ENCODE measurements at regions not wholly inside any gene's neighbourhood (a gene's known extent, or its start where the extent isn't known, plus 50 kb on each side); places are given as distances from the start of the nearest gene placed in this dataset.

DNA sequence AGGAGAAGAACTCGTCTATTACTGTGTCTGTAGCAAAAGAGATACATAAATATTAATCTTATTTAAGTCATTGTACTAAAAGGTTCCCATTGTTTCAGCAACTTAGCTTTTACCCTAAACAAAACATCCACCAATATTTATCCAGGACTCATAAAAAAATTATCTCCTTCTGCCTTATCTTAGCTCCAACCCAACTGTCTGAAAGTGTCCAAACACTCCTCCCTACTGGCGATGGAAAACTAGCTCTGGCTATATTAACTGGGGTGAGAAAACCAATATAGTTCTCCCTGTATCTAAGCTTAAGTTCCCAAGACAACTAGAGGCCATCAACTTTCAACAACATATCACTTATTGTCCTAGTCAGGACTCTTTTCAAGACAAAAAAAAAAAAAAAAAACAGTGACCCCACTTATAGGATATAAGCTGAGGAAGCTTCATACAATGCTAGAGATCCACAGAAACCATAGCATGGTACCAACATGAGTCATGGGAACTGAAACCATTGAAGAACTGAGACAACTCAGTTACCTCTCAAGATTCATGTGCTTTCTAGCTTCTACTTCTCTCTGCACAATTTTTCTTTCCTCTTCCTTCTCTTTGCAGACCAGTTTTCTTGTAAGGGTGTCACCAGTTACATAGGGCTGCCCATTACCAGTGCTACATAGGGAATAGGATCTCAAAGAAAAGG is 150.7 kb upstream of the RASA1 start:
- peak overlapping the region; percentile 67; the same call in 1 of the 2 replicates for H4K5ac ChIP-seq (ENCODE audit: low read depth, low read length)
- no peak overlapping the region for H3K9ac ChIP-seq (ENCODE audit: low read depth, low read length)
- intact Hi-C loops (cut with micrococcal nuclease) = no loop called here
- DNase-seq (peak; percentile 54), ATAC-seq (ENCODE audit: low read depth) (no peak)
- peak overlapping the region; percentile 88 for H2BK120ac ChIP-seq (ENCODE audit: low read depth, low read length)
- peaks cover 10% of the 10 kb centered on the region; the same call in 1 of the 2 replicates for H3K4me1 ChIP-seq (ENCODE audit: control insufficient read depth, insufficient read depth, low read length)
- POLR2A ChIA-PET (ENCODE audit: unreplicated experiment) = no interaction called here
- peak overlapping the region; percentile 89 for H2BK15ac ChIP-seq (ENCODE audit: low read depth, low read length)
- peaks cover 0 to 10% of the 10 kb centered on the region in 2 experiments; a peak in 3 of 4 replicates for H3K79me1 ChIP-seq (ENCODE audit: low read depth in 1 of 2, low read length in 2 of 2)
- H3K4me2 ChIP-seq (ENCODE audit: low read depth, low read length) = no peak overlapping the region
- H4K8ac ChIP-seq (ENCODE audit: low read depth in 2 of 2, low read length in 2 of 2) = peak overlapping the region in 1 of 2 experiments; percentile 63; a peak in 2 of 4 replicates
- peaks cover 9% of the 10 kb centered on the region; the same call in 1 of the 2 replicates for H3K9me1 ChIP-seq (ENCODE audit: insufficient read depth, low read length)
- peak overlapping the region; percentile 66 for H4K91ac ChIP-seq (ENCODE audit: insufficient read depth, low read depth, low read length)
- peak overlapping the region; percentile 89 for H2BK20ac ChIP-seq (ENCODE audit: low read depth, low read length)
- no peak overlapping the region for H3K4me3 ChIP-seq (ENCODE audit: insufficient read depth, low read depth, low read length)
- H3K18ac ChIP-seq (ENCODE audit: low read depth, low read length) = peak overlapping the region; percentile 78; the same call in 1 of the 2 replicates
- no peak overlapping the region for H3K23ac ChIP-seq (ENCODE audit: low read depth, low read length)
- H2AFZ ChIP-seq (replicated peaks; ENCODE audit: low read length, poor library complexity) = no peak overlapping the region
- peak overlapping the region; percentile 56 for H3K14ac ChIP-seq (replicated peaks; ENCODE audit: low read depth, low read length)
- no CpG with 5 or more reads among the region's 2 CpGs for WGBS, 2 experiments (ENCODE audit: extremely low coverage in 2 of 2, insufficient read length in 1 of 2)
- peak overlapping the region; percentile 71 for H2AK5ac ChIP-seq (ENCODE audit: low read depth, low read length)
- TF ChIP-seq, protein P1, sequence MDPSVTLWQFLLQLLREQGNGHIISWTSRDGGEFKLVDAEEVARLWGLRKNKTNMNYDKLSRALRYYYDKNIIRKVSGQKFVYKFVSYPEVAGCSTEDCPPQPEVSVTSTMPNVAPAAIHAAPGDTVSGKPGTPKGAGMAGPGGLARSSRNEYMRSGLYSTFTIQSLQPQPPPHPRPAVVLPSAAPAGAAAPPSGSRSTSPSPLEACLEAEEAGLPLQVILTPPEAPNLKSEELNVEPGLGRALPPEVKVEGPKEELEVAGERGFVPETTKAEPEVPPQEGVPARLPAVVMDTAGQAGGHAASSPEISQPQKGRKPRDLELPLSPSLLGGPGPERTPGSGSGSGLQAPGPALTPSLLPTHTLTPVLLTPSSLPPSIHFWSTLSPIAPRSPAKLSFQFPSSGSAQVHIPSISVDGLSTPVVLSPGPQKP (IDR thresholded peaks at IDR 0.05; ENCODE audit: borderline replicate concordance, low read depth, low read length) = no peak
- no peak for TF ChIP-seq MAZ (IDR thresholded peaks at IDR 0.05; ENCODE audit: borderline replicate concordance, low read depth, low read length)
- TF ChIP-seq CTCF (conservative IDR thresholded peaks at IDR 0.05; ENCODE audit: low read depth, low read length) = no peak
- TF ChIP-seq POLR2A (IDR thresholded peaks at IDR 0.05; ENCODE audit: low read depth, low read length) = no peak
- H3K56ac ChIP-seq (ENCODE audit: extremely low read depth, insufficient read depth, low read length) = no peak overlapping the region
- H3K27ac ChIP-seq (ENCODE audit: insufficient read depth, low read length) = no peak overlapping the region
- dilution Hi-C loops (cut with HindIII; ENCODE audit: low sequenced_read_pairs, unreplicated experiment) = no loop called here
- H2BK5ac ChIP-seq (ENCODE audit: low read depth, low read length, poor library complexity, severe bottlenecking) = peak overlapping the region; percentile 61
- H3K9me3 ChIP-seq (ENCODE audit: control insufficient read depth, insufficient read depth, low read length) = no peaks in the 10 kb centered on the region
- in situ Hi-C loops (cut with MboI; ENCODE audit: low sequenced_read_pairs) = no loop called here
- H2AK9ac ChIP-seq (replicated peaks; ENCODE audit: low read depth, low read length, poor library complexity) = no peak overlapping the region
- H4K20me1 ChIP-seq (ENCODE audit: insufficient read depth, low read length) = no peaks in the 10 kb centered on the region
- no peaks in the 10 kb centered on the region for H3K36me3 ChIP-seq (ENCODE audit: control insufficient read depth, insufficient read depth, low read length)
- no TSS peak for BruUV-seq (replicated peaks)
- H3K27me3 ChIP-seq (ENCODE audit: control insufficient read depth, insufficient read depth, low read length) = no peaks in the 10 kb centered on the region
- CTCF ChIA-PET = interaction anchor here (1.0 to 1.5 kb wide), 2 partner anchors 15 to 19 kb away, joined by 3 to 4 read pairs; no protein-coding TSS in a partner anchor
- peak overlapping the region; percentile 80; the same call in 1 of the 2 replicates for H3K4ac ChIP-seq (ENCODE audit: low read depth, low read length)
